ENCODE measurements at regions not wholly inside any gene's neighbourhood (a gene's known extent, or its start where the extent isn't known, plus 50 kb on each side); places are given as distances from the start of the nearest gene placed in this dataset.

- TF ChIP-seq POLR2AphosphoS5 (IDR thresholded peaks at IDR 0.05; ENCODE audit: low read depth, low read length) (no peak), POLR2A (IDR thresholded peaks at IDR 0.05; ENCODE audit: low read depth, low read length) (no peak), TAF1 (IDR thresholded peaks at IDR 0.05; ENCODE audit: low read depth, low read length) (no peak), SPI1 (IDR thresholded peaks at IDR 0.05; ENCODE audit: low read depth, low read length) (no peak)
These were observed 238.0 kb upstream of the SLC16A7 start for GRCh38 chr12:59357811-59358210.
